Glutamatergic neuron (in vitro differentiated cells): ENCODE measurements at regions not wholly inside any gene's neighbourhood (a gene's known extent, or its start where the extent isn't known, plus 50 kb on each side); places are given as distances from the start of the nearest gene placed in this dataset.

ENCODE experiments used
- DNase-seq: peaks from one replicate; pipeline ENCODE4 v3.0.0; 2022
- H3K27ac Mint-ChIP-seq: one replicate; pipeline ENCODE4 v1.8.0; 2020; ENCODE audit warnings: mild to moderate bottlenecking, mixed read lengths, inconsistent platforms; ENCODE audit not compliant: unreplicated experiment
- H3K27me3 Mint-ChIP-seq: one replicate; pipeline ENCODE4 v1.8.0; 2020; ENCODE audit warnings: mild to moderate bottlenecking, moderate library complexity, mixed read lengths, inconsistent platforms; ENCODE audit not compliant: unreplicated experiment
- H3K36me3 Mint-ChIP-seq: one replicate; pipeline ENCODE4 v1.8.0; 2020; ENCODE audit warnings: mild to moderate bottlenecking, mixed read lengths, inconsistent platforms; ENCODE audit not compliant: unreplicated experiment
- H3K4me1 Mint-ChIP-seq: one replicate; pipeline ENCODE4 v1.8.0; 2020; ENCODE audit warnings: mild to moderate bottlenecking, low read depth, mixed read lengths, inconsistent platforms; ENCODE audit not compliant: unreplicated experiment
- H3K4me3 Mint-ChIP-seq: one replicate; pipeline ENCODE4 v1.8.0; 2020; ENCODE audit warnings: mild to moderate bottlenecking, mixed read lengths, inconsistent platforms; ENCODE audit not compliant: unreplicated experiment
- H3K9me3 Mint-ChIP-seq: one replicate; pipeline ENCODE4 v1.8.0; 2020; ENCODE audit warnings: mild to moderate bottlenecking, moderate library complexity, mixed read lengths, inconsistent platforms; ENCODE audit not compliant: unreplicated experiment
- CTCF ChIP-seq: fragments of 200-600 bp; sonication (generic); IDR thresholded peaks from one replicate; pipeline ENCODE4 v1.5.0; 2021; ENCODE audit not compliant: partially characterized antibody, unreplicated experiment

- no peak for DNase-seq
- H3K36me3 Mint-ChIP-seq, result peaks cover 3% of the 10 kb centered on the region
- no peak overlapping the region for H3K27ac Mint-ChIP-seq
- no peaks in the 10 kb centered on the region for H3K27me3 Mint-ChIP-seq
- no peaks in the 10 kb centered on the region for H3K9me3 Mint-ChIP-seq
- no peak for TF ChIP-seq CTCF
- H3K4me3 Mint-ChIP-seq, result no peak overlapping the region
- no peaks in the 10 kb centered on the region for H3K4me1 Mint-ChIP-seq
These were observed 445.7 kb upstream of the CDIN1 start for GRCh38 chr15:36133742-36134141.

- Mint-ChIP-seq H3K4me3 (no peak overlapping the region), H3K27me3 (no peaks in the 10 kb centered on the region), H3K9me3 (no peaks in the 10 kb centered on the region), H3K4me1 (no peaks in the 10 kb centered on the region), H3K36me3 (no peaks in the 10 kb centered on the region), H3K27ac (no peak overlapping the region)
- no peak for TF ChIP-seq CTCF
- no peak for DNase-seq
These were observed 443.4 kb upstream of the CDIN1 start for GRCh38 chr15:36136049-36136448.

- H3K27me3 Mint-ChIP-seq, result peaks cover 2% of the 10 kb centered on the region
- no peak for DNase-seq
- H3K36me3 Mint-ChIP-seq, result peaks cover 6% of the 10 kb centered on the region
- H3K4me3 Mint-ChIP-seq, result no peak overlapping the region
- H3K4me1 Mint-ChIP-seq, result peaks cover 5% of the 10 kb centered on the region
- no peaks in the 10 kb centered on the region for H3K9me3 Mint-ChIP-seq
- no peak overlapping the region for H3K27ac Mint-ChIP-seq
- no peak for TF ChIP-seq CTCF
These were observed 426.5 kb upstream of the CDIN1 start for GRCh38 chr15:36152936-36153335.

GRCh38 chr15:36156879-36157427 lies 422.5 kb upstream of the CDIN1 start:
- peak; percentile 27 for DNase-seq
- H3K36me3 Mint-ChIP-seq, result no peaks in the 10 kb centered on the region
- no peak overlapping the region for H3K4me3 Mint-ChIP-seq
- no peak for TF ChIP-seq CTCF
- H3K4me1 Mint-ChIP-seq, result peaks cover 5% of the 10 kb centered on the region
- no peak overlapping the region for H3K27ac Mint-ChIP-seq
- H3K9me3 Mint-ChIP-seq, result no peaks in the 10 kb centered on the region
- H3K27me3 Mint-ChIP-seq, result peaks cover 2% of the 10 kb centered on the region

GRCh38 chr15:36160351-36160750 lies 419.1 kb upstream of the CDIN1 start:
- DNase-seq, result no peak
- Mint-ChIP-seq H3K4me3 (no peak overlapping the region), H3K4me1 (peaks cover 5% of the 10 kb centered on the region), H3K36me3 (no peaks in the 10 kb centered on the region), H3K27ac (no peak overlapping the region), H3K9me3 (no peaks in the 10 kb centered on the region), H3K27me3 (peaks cover 2% of the 10 kb centered on the region)
- TF ChIP-seq CTCF, result no peak
